ENCODE measurements at regions not wholly inside any gene's neighbourhood (a gene's known extent, or its start where the extent isn't known, plus 50 kb on each side); places are given as distances from the start of the nearest gene placed in this dataset.

DNA sequence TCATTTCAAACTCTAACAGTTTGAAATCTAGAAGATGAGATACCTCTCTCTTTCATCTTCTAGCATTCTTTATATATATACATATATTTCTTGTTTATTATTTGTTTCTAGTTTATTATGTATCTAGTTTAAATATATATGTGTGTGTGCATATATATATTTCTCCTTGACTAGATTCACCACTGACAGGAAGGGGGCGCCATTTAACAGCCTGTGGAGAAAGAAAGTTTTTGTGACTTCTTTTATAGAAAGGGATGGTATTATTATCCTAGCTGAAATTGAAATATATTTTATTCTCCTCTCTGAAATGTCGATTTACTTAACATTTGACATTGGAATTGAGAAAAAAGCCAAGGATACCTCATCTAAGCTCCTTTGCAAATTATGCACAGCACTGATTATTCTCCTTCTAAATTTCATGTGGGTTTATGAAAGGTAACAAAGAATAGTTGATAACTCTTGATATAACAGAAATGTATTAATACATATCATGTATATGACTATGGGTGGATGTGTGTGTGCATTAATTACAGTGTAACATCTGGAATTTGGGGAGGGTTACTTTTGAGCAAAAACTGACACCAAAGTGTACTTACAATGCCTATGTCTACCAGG, 160.7 kb upstream of the NT5C1B start:
- intact Hi-C loops (cut with micrococcal nuclease): loop anchor here (1.0 kb wide), 3 partner anchors 230 to 1113 kb away; no protein-coding TSS in a partner anchor

DNA sequence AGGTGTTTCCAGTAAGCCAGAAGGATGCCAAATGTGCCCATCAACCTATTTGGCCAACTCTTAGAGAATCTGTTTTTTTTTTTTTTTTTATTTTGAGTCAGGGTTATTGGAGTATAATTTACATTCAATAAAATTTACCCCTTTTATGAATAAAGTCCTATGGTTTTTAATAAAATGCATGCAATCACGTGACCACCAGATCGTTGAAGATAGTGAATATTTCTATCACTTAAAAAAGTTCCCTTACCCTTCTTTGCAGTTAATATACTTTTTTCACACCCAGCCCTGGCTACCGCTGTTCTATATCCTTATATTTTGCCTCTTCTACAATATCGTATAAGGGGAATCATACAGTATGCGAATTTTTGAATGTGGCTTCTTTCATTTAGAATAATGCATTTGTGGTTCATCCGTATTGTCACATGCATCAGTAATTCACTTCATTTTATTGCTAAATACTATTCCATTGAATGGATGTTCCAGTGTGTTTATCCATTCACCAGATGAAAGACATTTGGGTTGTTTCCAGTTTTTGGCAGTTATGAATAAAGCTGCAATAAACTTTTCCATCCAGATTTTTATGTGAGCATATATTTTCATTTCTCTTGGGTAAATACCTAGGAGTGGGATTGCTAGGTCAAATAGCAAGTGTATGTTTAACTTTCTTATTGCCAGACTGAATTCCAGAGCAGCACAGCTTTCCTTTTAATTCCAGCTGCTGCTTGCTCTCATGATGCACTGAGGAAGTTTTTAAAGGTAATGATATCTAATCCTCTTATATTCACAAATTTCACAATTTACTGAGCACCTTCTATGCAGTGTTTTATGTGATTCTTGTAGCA, 156.3 kb upstream of the NT5C1B start:
- intact Hi-C loops (cut with micrococcal nuclease): no loop called here

DNA sequence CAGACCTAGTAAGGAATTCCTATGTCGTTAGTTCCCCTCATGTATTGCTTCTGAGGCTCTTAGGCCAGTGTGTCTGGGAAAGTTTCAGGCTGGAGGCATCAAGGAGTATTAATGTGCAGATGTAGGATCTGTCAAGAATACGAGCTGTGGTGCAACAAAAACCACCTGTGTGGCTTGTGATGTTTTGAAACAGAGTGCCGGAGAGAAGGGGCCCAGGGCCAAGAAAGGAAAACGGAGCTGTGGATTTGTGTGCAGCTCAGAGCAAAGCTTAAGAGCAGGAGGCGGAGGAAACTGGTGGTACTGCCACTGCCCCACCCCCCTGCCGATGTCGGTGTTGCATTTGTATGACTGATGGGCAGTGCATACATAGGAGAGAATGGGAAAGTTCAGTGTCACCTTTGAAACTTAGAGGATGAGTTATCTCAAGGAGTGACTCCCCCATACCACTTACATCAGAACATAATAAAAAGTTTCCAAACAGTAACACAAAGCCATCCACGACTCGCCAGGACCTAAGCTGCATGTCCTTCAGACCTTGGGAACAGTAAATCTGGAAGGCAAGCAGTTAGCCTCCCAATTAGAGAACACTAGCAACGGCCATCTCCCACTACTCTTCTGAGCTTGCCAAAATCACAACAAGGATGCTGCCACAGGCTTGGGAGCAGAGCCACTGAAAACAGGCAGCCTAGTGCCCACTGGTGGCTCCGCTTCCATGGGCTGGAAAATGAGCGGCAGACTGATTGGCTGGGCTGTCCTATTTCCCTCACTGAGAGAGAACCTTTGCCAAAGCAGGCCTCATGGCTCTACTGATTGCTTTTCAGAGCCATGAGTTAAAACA, 152.7 kb upstream of the NT5C1B start:
- intact Hi-C loops (cut with micrococcal nuclease): no loop called here

DNA sequence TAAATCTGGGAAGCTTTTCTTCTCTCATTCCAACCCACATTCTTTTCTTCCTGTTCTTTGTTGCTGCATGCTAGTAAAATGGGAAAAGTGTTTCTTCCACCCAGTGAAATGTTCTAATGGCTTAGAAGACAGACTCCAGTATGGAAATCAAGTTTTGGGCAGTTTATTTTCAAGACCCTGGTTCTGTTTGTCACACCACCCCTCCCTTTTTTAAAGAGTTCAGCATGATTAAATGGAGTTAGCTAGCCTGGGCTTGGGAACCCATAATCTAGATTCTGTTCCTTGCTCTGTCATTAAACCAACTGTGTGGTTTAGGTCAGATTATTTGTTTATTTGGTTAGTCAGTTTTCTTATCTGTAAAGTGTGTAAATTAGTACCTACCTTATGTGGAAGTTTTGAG, 151.8 kb upstream of the NT5C1B start:
- intact Hi-C loops (cut with micrococcal nuclease): no loop called here

DNA sequence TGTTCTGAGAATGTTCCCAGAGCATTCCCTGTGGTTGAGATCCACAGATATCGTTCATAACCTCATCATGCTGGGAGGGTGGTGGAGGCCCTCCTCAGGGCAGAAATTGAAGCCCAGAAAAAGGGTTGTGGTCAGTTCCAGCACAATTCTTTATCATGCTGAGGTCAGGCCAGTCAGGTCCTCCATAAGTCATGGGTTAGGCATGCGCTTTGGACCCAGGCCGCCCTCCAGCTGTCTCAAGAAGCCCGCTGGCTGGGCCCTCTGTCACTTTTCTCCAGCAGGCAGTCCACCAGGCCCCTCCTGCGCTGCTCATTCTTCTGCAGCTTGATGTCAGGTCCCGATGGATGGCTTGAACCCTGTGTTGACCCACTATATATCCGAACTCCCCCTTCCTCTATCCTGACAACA, 151.1 kb upstream of the NT5C1B start:
- intact Hi-C loops (cut with micrococcal nuclease): no loop called here

GRCh38 chr2:18731666-18732065, 142.3 kb upstream of the NT5C1B start:
- intact Hi-C loops (cut with micrococcal nuclease): no loop called here

DNA sequence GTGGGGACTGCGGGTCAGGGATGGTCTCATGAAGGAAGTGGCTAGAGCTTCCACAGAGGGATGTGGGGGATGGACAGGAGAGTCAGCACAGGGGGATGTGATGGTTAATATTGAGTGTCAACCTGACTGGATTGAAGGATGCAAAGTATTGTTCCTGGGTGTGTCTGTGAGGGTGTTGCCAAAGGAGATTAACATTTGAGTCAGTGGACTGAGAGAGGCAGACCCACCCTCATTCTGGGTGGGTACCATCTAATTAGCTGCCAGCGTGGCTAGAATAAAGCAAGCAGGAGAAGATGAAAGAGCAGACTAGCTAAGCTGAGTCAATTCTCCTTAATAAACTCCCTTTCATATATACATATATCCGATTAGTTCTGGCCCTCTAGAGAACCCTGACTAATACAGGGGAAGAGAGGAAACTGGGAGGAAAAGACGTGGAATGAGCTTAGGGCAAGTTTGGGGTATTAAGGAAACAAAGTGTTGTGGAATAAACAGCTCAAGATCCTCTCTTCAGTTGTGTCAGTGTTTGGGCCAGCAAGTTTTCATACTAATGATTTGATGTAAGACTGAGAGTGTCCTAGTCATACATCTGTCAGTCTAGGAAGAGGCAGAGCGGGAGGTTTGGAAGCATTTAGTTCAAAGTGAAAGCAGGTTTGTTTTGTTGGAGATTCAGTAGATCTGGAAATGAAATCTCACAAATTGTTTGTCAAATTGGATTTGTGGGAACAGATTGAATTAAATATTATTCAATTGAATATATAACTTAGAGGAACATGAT, 135.2 kb upstream of the NT5C1B start:
- intact Hi-C loops (cut with micrococcal nuclease): no loop called here

- intact Hi-C loops (cut with micrococcal nuclease): no loop called here
Measured at GRCh38 chr2:18723219-18723618, 133.8 kb upstream of the NT5C1B start.

DNA sequence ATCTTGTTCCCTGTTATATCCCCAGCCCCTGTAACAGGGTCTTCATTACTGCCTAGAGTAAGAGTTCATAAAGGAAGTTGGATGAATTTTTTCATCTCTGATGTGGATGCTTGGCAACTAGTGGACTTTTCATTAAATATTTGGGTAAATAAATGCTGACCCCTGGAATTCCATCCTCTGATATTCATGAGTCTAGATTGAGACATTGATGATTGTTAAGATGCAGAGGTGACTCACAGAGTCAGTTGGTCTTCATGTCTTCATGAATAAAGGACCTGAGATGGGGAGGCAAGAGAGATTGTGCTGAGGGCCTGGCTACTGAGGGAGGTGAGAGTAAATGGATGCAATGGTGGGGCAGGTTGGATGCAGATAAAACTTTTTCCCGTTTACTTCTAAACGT, 132.7 kb upstream of the NT5C1B start:
- intact Hi-C loops (cut with micrococcal nuclease): no loop called here

DNA sequence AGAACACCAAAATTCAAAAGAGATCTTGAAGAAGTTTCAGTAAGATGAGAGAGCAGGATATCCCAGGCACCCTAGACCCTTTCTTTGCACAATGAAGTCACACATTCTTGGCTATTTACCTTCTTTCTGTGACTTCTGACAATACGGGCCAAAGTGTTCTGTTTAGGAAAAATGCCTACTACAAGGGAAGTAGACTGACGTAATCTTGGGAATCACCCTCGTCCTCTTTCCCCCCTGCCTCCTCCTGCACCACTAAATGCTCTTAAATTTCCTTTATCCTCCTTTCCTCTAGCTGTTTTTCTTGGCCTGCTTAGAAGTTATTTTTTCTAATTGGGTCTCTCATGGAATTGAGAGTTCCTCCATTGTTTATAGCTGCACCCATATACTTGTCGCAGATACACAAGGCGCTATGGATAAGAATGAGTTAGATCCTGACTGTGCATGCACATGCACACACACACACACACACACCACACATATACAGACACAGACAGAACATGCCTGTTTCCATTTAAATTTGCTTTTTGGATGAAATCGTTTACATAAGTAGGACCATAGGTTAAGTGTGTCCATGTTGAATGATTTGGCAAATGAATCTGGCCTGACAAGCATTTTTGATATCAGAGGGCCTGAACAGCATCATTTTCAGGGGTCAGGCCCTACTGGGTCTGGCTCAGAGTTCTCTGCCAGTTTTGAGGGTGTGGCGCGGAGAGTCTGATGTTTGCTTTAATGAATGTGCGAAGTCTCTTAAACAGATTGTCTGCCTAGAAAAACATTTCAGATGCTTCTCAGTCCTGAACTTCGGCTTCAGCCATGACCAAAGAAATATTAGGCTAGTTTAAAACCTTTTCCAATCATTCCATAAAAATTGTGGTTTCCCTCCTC, 131.9 kb upstream of the NT5C1B start:
- intact Hi-C loops (cut with micrococcal nuclease): no loop called here

- intact Hi-C loops (cut with micrococcal nuclease): no loop called here
Measured at GRCh38 chr2:18719978-18720775, 130.8 kb upstream of the NT5C1B start.

DNA sequence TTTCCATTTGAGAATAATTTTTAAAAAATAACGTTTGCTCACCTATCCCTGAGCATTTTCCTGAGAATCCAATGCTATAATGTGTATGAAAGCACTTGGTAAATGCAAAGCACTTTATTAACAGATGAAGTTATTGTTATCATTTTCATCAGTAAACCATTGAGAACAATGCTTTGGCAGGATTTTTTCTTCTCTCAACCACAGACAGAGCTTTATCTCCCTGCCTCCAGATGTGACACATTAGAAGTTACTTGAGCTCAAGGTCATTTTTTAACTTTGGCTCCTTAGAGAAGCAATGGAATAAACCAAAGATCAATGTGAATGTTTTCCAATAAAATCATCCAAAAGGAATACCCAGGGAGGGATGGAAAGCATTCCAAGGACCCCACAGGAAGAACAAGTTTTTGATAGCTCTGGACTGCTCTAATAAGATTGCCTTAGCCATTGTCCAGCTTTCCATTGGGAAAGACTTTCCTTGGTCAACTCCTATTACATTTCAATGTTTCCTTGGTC, 118.9 kb upstream of the NT5C1B start:
- intact Hi-C loops (cut with micrococcal nuclease): no loop called here

- intact Hi-C loops (cut with micrococcal nuclease): no loop called here
Measured at GRCh38 chr2:18706001-18706400, 116.6 kb upstream of the NT5C1B start.

DNA sequence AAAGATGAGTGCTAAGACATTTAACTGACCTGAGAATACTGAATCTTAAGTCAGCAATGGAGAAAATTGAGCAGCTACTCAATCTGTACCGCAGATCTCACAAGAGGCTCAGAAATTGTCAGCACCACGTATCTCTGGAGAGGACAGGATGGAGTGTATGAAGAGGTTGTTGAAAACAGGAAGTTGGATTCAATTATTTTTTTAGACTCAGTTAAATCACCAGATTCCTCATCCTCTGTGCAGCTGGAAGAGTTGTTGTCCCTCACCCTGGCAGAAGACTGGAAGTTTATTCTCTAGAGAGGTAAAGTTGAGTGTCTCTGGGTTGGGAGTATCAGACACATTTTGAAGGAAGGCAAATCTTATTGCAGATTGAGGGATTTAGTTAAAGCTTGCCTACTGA, 114.9 kb upstream of the NT5C1B start:
- intact Hi-C loops (cut with micrococcal nuclease): no loop called here

- intact Hi-C loops (cut with micrococcal nuclease): no loop called here
Measured at GRCh38 chr2:18703555-18703954, 114.2 kb upstream of the NT5C1B start.

GRCh38 chr2:18701981-18702380, 112.6 kb upstream of the NT5C1B start:
- intact Hi-C loops (cut with micrococcal nuclease): no loop called here

- intact Hi-C loops (cut with micrococcal nuclease): no loop called here
Measured at GRCh38 chr2:18701546-18701945, 112.2 kb upstream of the NT5C1B start.

- intact Hi-C loops (cut with micrococcal nuclease): no loop called here
Measured at GRCh38 chr2:18690342-18690741, 101.0 kb upstream of the NT5C1B start.
